ENCODE measurements at regions not wholly inside any gene's neighbourhood (a gene's known extent, or its start where the extent isn't known, plus 50 kb on each side); places are given as distances from the start of the nearest gene placed in this dataset.

DNA sequence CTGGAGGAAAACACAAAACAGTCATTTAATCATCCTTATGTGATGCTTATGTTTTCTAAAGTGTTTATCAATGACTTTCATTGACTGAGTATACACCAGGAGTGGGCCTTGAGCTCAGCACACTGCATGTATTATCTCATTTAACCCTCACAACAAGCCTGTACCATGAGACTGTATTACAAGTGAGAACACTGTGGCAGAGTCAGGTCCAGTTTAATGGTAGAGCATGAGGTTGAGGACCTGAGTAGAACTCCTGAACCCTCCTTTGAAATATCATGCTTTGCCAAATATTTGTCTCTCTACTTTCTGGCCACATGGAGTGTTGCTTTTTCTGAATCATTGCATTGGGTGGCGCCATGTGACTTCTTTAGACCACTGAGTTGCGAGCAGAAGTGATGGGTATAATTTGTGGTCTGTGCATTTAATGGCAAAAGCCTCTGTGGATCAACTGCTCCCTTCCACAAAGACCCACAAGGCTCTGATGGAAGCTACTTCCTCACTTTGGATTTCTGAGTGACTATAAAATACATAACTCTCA lies 65.0 kb upstream of the SIRPG start:
- TF ChIP-seq, protein P1, sequence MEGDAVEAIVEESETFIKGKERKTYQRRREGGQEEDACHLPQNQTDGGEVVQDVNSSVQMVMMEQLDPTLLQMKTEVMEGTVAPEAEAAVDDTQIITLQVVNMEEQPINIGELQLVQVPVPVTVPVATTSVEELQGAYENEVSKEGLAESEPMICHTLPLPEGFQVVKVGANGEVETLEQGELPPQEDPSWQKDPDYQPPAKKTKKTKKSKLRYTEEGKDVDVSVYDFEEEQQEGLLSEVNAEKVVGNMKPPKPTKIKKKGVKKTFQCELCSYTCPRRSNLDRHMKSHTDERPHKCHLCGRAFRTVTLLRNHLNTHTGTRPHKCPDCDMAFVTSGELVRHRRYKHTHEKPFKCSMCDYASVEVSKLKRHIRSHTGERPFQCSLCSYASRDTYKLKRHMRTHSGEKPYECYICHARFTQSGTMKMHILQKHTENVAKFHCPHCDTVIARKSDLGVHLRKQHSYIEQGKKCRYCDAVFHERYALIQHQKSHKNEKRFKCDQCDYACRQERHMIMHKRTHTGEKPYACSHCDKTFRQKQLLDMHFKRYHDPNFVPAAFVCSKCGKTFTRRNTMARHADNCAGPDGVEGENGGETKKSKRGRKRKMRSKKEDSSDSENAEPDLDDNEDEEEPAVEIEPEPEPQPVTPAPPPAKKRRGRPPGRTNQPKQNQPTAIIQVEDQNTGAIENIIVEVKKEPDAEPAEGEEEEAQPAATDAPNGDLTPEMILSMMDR (conservative IDR thresholded peaks at IDR 0.05 in 1 of 2, IDR thresholded peaks at IDR 0.05 in 1 of 2; ENCODE audit: low read depth in 1 of 2, low read length in 2 of 2) = no peak
- TF ChIP-seq EZH2 (IDR thresholded peaks at IDR 0.05; ENCODE audit: low read length, missing control alignments) = no peak

Data from fibroblast of lung (primary cell).